Mesothelial cell of epicardium (in vitro differentiated cells): ENCODE measurements at regions not wholly inside any gene's neighbourhood (a gene's known extent, or its start where the extent isn't known, plus 50 kb on each side); places are given as distances from the start of the nearest gene placed in this dataset.
A peak's percentile ranks its signal among the peaks of the same experiment; 100 is the strongest.

ENCODE experiments used
- DNase-seq, 2 experiments: peaks; one replicate each; pipeline ENCODE4 v3.0.0; 2021; ENCODE audit warnings: low spot score in 2 of 2; ENCODE audit not compliant: unreplicated experiment in 2 of 2
- H3K27ac Mint-ChIP-seq: 2 replicates; pipeline ENCODE4 v1.8.0; 2021; ENCODE audit warnings: mixed read lengths
- H3K27me3 Mint-ChIP-seq: 2 replicates; pipeline ENCODE4 v1.8.0; 2021; ENCODE audit warnings: low read depth, mixed read lengths
- H3K36me3 Mint-ChIP-seq: 2 replicates; pipeline ENCODE4 v1.8.0; 2021; ENCODE audit warnings: mixed read lengths
- H3K4me1 Mint-ChIP-seq: 2 replicates; pipeline ENCODE4 v1.8.0; 2021; ENCODE audit warnings: mixed read lengths
- H3K4me3 Mint-ChIP-seq: 2 replicates; pipeline ENCODE4 v1.8.0; 2021; ENCODE audit warnings: mild to moderate bottlenecking, moderate library complexity, mixed read lengths
- H3K9me3 Mint-ChIP-seq: 2 replicates; pipeline ENCODE4 v1.8.0; 2021; ENCODE audit warnings: mixed read lengths
- CTCF ChIP-seq: fragments of 200-600 bp; sonication (generic); IDR thresholded peaks from one replicate; pipeline ENCODE4 v1.5.0; 2021; ENCODE audit warnings: antibody characterized with exemption; ENCODE audit not compliant: unreplicated experiment

- H3K4me1 Mint-ChIP-seq = no peaks in the 10 kb centered on the region
- H3K27ac Mint-ChIP-seq = no peak overlapping the region
- H3K36me3 Mint-ChIP-seq = no peaks in the 10 kb centered on the region
- peaks cover 80% of the 10 kb centered on the region for H3K27me3 Mint-ChIP-seq
- no peak for DNase-seq
- no peak overlapping the region for H3K4me3 Mint-ChIP-seq
- H3K9me3 Mint-ChIP-seq = no peaks in the 10 kb centered on the region
- TF ChIP-seq CTCF = no peak
Measured at GRCh38 chr22:22703715-22704114, 59.3 kb downstream of the GGTLC2 start.

GRCh38 chr22:22704156-22704946, 59.9 kb downstream of the GGTLC2 start:
- H3K4me3 Mint-ChIP-seq = no peak overlapping the region
- H3K27ac Mint-ChIP-seq = no peak overlapping the region
- H3K36me3 Mint-ChIP-seq = no peaks in the 10 kb centered on the region
- DNase-seq = peak in 1 of 2 experiments; percentile 13
- peaks cover 81% of the 10 kb centered on the region for H3K27me3 Mint-ChIP-seq
- H3K9me3 Mint-ChIP-seq = no peaks in the 10 kb centered on the region
- TF ChIP-seq CTCF = no peak
- H3K4me1 Mint-ChIP-seq = no peaks in the 10 kb centered on the region

GRCh38 chr22:22705328-22706100, 61.1 kb downstream of the GGTLC2 start:
- Mint-ChIP-seq H3K9me3 (no peaks in the 10 kb centered on the region), H3K4me1 (no peaks in the 10 kb centered on the region), H3K36me3 (no peaks in the 10 kb centered on the region), H3K27me3 (peaks cover 81% of the 10 kb centered on the region), H3K27ac (no peak overlapping the region), H3K4me3 (no peak overlapping the region)
- TF ChIP-seq CTCF = no peak
- DNase-seq = peak in 1 of 2 experiments; percentile 16

- peak in 1 of 2 experiments; percentile 6 for DNase-seq
- Mint-ChIP-seq H3K4me1 (no peaks in the 10 kb centered on the region), H3K4me3 (no peak overlapping the region), H3K27ac (no peak overlapping the region), H3K27me3 (peaks cover 81% of the 10 kb centered on the region), H3K9me3 (no peaks in the 10 kb centered on the region), H3K36me3 (no peaks in the 10 kb centered on the region)
- TF ChIP-seq CTCF = no peak
Measured at GRCh38 chr22:22706253-22706915, 62.0 kb downstream of the GGTLC2 start.

GRCh38 chr22:22709719-22710445, 65.5 kb downstream of the GGTLC2 start:
- DNase-seq = no peak

More at GRCh38 chr22:22709719-22710445, 65.5 kb downstream of the GGTLC2 start:
- Mint-ChIP-seq H3K36me3 (no peaks in the 10 kb centered on the region), H3K27me3 (peaks cover 86% of the 10 kb centered on the region), H3K4me3 (no peak overlapping the region), H3K27ac (no peak overlapping the region), H3K4me1 (no peaks in the 10 kb centered on the region), H3K9me3 (no peaks in the 10 kb centered on the region)
- TF ChIP-seq CTCF = no peak
